Heart left ventricle (tissue), 16 donors: ENCODE measurements at regions not wholly inside any gene's neighbourhood (a gene's known extent, or its start where the extent isn't known, plus 50 kb on each side); places are given as distances from the start of the nearest gene placed in this dataset.

Experiments used
- ATAC-seq, 4 donors: fragments of 200-7000 bp; cut with Tn5 transposase; one replicate each; pipeline ENCODE4 v1.9.1; 2020 to 2022; ENCODE audit warnings: moderate library complexity in 4 of 4, mild to moderate bottlenecking in 3 of 4, moderate number of reproducible peaks in 1 of 4
- DNase-seq, 5 donors: peaks; one replicate each; pipeline ENCODE4 v3.0.0-alpha.2; 2020
- H3K27ac ChIP-seq, 12 donors: fragments of 200-600 bp; sonication (generic) in 4 of 12; one replicate each; pipeline versions ENCODE4 v1.5.0 to v1.8.0; 2016 to 2022; ENCODE audit warnings: mild to moderate bottlenecking in 2 of 12
- H3K27me3 ChIP-seq, 9 donors: fragments of 200-600 bp; sonication (generic) in 2 of 9; one replicate each; pipeline versions ENCODE4 v1.5.1 to v1.8.0; 2016 to 2022; ENCODE audit warnings: mild to moderate bottlenecking in 3 of 9
- H3K36me3 ChIP-seq, 9 donors: fragments of 200-600 bp; sonication (generic) in 2 of 9; one replicate each; pipeline versions ENCODE4 v1.5.0 to v1.8.0; 2018 to 2022; ENCODE audit warnings: mild to moderate bottlenecking in 2 of 9
- H3K4me1 ChIP-seq, 12 donors: fragments of 200-600 bp; sonication (generic) in 4 of 12; one replicate each; pipeline versions ENCODE4 v1.5.0 to v1.8.0; 2016 to 2022; ENCODE audit warnings: mild to moderate bottlenecking in 3 of 12
- H3K4me3 ChIP-seq, 12 donors: fragments of 200-600 bp; sonication (generic) in 4 of 12; one replicate each; pipeline versions ENCODE4 v1.5.0 to v1.8.0; 2017 to 2022; ENCODE audit warnings: mild to moderate bottlenecking in 9 of 12, moderate library complexity in 4 of 12
- H3K9me3 ChIP-seq, 12 donors: fragments of 200-600 bp; sonication (generic) in 4 of 12; one replicate each; pipeline versions ENCODE4 v1.5.0 to v1.8.0; 2016 to 2022; ENCODE audit warnings: mild to moderate bottlenecking in 1 of 12
- POLR2A ChIP-seq, 2 donors: fragments of 450-650 bp; IDR thresholded peaks; one replicate each; pipeline ENCODE4 v1.6.1; 2017; ENCODE audit warnings: antibody characterized with exemption in 2 of 2, mild to moderate bottlenecking in 2 of 2, moderate library complexity in 2 of 2
- whole genome bisulfite sequencing, 4 donors: extraction: QIAGEN DNeasy Blood & Tissue Kit in 2 of 4; methylation state at CpG; one replicate each; pipeline versions ENCODE4 v1.1.5 to v1.1.7; 2013 to 2018; 5-methylcytosine and 5-hydroxymethylcytosine counted together
- intact Hi-C, 10 donors: fragments of 100-400 bp; cut with DNase I; formaldehyde crosslinking; loops; one replicate each; pipeline versions ENCODE4 v1.11.1 to v1.14.2; 2022
- TF ChIP-seq, protein P1 (sequence below), 12 donors: fragments of 200-600 bp; sonication (generic) in 4 of 12; IDR thresholded peaks; one replicate each; pipeline versions ENCODE4 v1.5.0 to v1.8.0; 2018 to 2022; ENCODE audit warnings: antibody characterized with exemption in 12 of 12, mild to moderate bottlenecking in 5 of 12
- donor health status: ischemic (EF 13 %, LVEDD 7.1; RV severe dilation, severe dysfunction).
- donor health status: healthy with polysubstance abuse.
- donor health status: DM: no; HTN: yes; CAD: no.
- donor health status: DM: no; HTN: no; CAD: no.
- donor health status: ischemic (EF 25% LVEDD 6.9; RV normal size, moderate dysfunction).
- donor health status: ischemic (EF 25% LVEDD 5.7; RV mildly dilated, moderate dysfunction).
- donor health status: healthy.
- donor health status: DM: yes; HTN: yes; CAD: no.
- donor health status: ischemic (EF 35%, LVEDD 5.7; RV mildly dilated, moderate dysfunction).
- donor health status: nonischemic (EF 11% LVEDD 7.7; RV severe dilation, severe dysfunction).
- donor health status: DM: yes; HTN: yes; CAD: no.
- donor health status: PGD.
- donor health status: ischemic (EF 29% LVEDD 5.4; RV normal size, mild dysfunction).
- donor health status: nonischemic (EF 23%, LVEDD 6.1; RV moderate dilation, normal function).

GRCh38 chr10:64376167-64376566, 855.0 kb downstream of the REEP3 start:
- WGBS, 4 donors: 36 to 43% (median 40%) methylated on average over 4 of the region's 4 CpGs
- peaks cover 0 to 6% (median 0%) of the 10 kb centered on the region in 12 donors for H3K9me3 ChIP-seq
- TF ChIP-seq, protein P1, sequence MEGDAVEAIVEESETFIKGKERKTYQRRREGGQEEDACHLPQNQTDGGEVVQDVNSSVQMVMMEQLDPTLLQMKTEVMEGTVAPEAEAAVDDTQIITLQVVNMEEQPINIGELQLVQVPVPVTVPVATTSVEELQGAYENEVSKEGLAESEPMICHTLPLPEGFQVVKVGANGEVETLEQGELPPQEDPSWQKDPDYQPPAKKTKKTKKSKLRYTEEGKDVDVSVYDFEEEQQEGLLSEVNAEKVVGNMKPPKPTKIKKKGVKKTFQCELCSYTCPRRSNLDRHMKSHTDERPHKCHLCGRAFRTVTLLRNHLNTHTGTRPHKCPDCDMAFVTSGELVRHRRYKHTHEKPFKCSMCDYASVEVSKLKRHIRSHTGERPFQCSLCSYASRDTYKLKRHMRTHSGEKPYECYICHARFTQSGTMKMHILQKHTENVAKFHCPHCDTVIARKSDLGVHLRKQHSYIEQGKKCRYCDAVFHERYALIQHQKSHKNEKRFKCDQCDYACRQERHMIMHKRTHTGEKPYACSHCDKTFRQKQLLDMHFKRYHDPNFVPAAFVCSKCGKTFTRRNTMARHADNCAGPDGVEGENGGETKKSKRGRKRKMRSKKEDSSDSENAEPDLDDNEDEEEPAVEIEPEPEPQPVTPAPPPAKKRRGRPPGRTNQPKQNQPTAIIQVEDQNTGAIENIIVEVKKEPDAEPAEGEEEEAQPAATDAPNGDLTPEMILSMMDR (IDR thresholded peaks at IDR 0.05): no peak
- no peak for DNase-seq
- no peak overlapping the region for H3K27ac ChIP-seq
- H3K4me1 ChIP-seq: no peaks in the 10 kb centered on the region
- no peak overlapping the region for H3K4me3 ChIP-seq
- H3K27me3 ChIP-seq: no peaks in the 10 kb centered on the region
- ATAC-seq: no peak
- intact Hi-C loops: no loop called here
- no peaks in the 10 kb centered on the region for H3K36me3 ChIP-seq

GRCh38 chr10:64379898-64380297, 858.7 kb downstream of the REEP3 start:
- Histone ChIP-seq H3K27ac (no peak overlapping the region), H3K27me3 (no peaks in the 10 kb centered on the region), H3K4me3 (no peak overlapping the region), H3K4me1 (no peaks in the 10 kb centered on the region), H3K36me3 (no peaks in the 10 kb centered on the region), H3K9me3 (peaks cover 0 to 6% (median 0%) of the 10 kb centered on the region in 12 donors)
- intact Hi-C loops: no loop called here
- no peak for TF ChIP-seq POLR2A (IDR thresholded peaks at IDR 0.05)
- TF ChIP-seq, protein P1 (IDR thresholded peaks at IDR 0.05): no peak
- DNase-seq (no peak), ATAC-seq (no peak)

- no peak overlapping the region for H3K27ac ChIP-seq
- H3K4me1 ChIP-seq: no peaks in the 10 kb centered on the region
- no peak overlapping the region for H3K4me3 ChIP-seq
- ATAC-seq (no peak), DNase-seq (no peak)
- H3K27me3 ChIP-seq: no peaks in the 10 kb centered on the region
- intact Hi-C loops: no loop called here
- H3K36me3 ChIP-seq: no peaks in the 10 kb centered on the region
- TF ChIP-seq POLR2A (IDR thresholded peaks at IDR 0.05): no peak
- TF ChIP-seq, protein P1 (IDR thresholded peaks at IDR 0.05): no peak
- peaks cover 0 to 7% (median 0%) of the 10 kb centered on the region in 12 donors for H3K9me3 ChIP-seq
These were observed 864.2 kb downstream of the REEP3 start for GRCh38 chr10:64385355-64385754.

DNA sequence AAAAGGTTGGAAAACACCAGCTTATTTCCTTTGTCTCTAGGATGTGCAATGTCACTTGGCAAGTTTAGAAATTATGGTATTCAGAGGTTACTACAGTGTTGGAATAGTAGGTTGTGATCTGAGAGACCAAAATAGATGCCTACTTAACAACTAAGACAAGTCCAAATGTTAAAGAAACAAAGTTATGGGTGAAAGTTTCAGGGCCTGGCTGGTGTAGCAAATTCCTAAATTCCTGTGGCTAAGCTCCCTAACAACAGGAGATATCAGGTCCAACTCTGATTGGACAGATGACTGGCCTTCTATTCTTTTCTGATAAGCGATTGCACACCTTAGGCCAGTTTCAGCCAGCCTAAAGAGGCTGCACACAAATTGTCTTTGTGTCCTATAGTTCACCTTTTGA, 873.5 kb downstream of the REEP3 start:
- Histone ChIP-seq H3K4me1 (peaks cover 0 to 7% (median 0%) of the 10 kb centered on the region in 12 donors), H3K36me3 (no peaks in the 10 kb centered on the region), H3K27ac (no peak overlapping the region), H3K9me3 (peaks cover 0 to 7% (median 0%) of the 10 kb centered on the region in 12 donors), H3K4me3 (no peak overlapping the region), H3K27me3 (no peaks in the 10 kb centered on the region)
- TF ChIP-seq, protein P1 (IDR thresholded peaks at IDR 0.05): no peak
- no peak for TF ChIP-seq POLR2A (IDR thresholded peaks at IDR 0.05)
- ATAC-seq (no peak), DNase-seq (no peak)
- WGBS, 4 donors: 79 to 87% (median 83%) methylated on average over 1 of the region's 1 CpG
- intact Hi-C loops: no loop called here
